GM19324 (cell line): ENCODE measurements at regions not wholly inside any gene's neighbourhood (a gene's known extent, or its start where the extent isn't known, plus 50 kb on each side); places are given as distances from the start of the nearest gene placed in this dataset.
"Not testable (repeated sequence)": the region's sequence is repeated elsewhere in the genome, so short reads cannot be mapped to it uniquely, and the experiment has no call there.

ENCODE experiments used
- ATAC-seq: cut with Tn5 transposase; IDR thresholded peaks from one replicate; pipeline ENCODE4 v1.9.1; 2021; ENCODE audit warnings: mild to moderate bottlenecking, moderate library complexity; ENCODE audit not compliant: unreplicated experiment, low FRiP score

- ATAC-seq: no peak
Measured at GRCh38 chr1:30446095-30446494, 277.3 kb downstream of the MATN1 start.

DNA sequence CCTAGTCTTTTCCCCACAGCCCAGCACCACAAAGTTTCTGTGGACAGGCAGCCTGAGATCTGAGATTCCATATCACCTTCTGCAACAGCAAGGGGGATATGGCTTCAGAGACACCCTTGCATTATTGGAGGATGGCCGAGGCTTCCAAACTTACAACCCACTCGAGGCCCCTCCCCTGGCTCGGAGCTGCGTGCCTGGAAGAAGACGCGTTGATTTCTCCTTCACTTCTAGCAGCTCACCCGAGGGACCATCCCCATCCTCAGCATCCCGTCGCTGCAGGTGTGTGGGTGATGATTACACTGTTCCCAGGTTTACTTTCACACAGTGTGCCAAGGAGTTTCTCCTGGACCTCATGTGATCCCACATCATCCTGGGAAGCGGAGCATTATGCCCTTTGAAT lies 277.9 kb downstream of the MATN1 start:
- no peak for ATAC-seq

DNA sequence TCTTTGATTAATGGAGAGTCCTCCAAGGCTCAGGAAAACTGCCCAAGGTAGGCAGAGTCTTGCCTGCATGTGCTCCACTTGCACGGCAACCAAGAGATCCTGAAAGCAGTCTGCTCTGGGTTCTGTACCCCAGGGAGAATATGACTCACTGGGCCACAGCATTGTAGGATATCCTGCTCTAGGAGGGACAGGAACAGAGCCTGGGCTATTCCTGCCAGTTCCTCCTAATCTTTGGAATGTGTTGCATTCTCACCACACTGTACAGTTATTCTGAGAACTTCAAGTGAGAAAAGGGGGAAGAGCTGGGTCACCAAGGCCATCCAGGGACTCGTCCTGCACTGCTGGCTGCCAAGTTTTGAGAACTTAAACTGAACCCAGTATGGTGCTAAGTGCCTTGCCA lies 278.5 kb downstream of the MATN1 start:
- ATAC-seq: no peak

- ATAC-seq: no peak
Measured at GRCh38 chr1:30444401-30444800, 279.0 kb downstream of the MATN1 start.

- not testable (repeated sequence) for ATAC-seq
Measured at GRCh38 chr1:30438274-30438673, 285.1 kb downstream of the MATN1 start.

DNA sequence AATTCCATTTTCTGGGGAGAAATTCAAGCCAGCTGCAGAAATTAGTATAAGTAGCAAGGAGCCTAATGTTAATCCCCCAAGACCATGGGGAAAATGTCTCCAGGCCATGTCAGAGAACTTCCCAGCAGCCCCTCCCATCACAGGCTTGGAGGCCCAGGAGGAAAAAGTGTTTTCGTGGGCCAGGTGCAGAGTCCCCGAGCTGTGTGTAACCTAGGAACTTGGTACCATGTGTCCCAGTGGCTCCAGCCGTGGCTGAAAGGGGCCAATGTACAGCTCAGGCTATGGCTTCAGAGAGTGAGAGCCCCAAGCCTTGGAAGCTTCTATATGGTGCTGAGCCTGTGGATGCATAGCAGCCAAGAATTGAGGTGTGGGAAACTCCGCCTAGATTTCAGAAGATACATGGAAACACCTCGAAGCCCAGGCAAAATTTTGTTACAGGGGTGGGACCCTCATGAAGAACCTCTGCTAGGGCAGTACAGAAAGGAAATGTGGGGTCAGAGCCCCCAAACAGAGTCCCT lies 286.3 kb downstream of the MATN1 start:
- ATAC-seq: no peak

GRCh38 chr1:30427545-30427944 lies 295.8 kb downstream of the MATN1 start:
- ATAC-seq: no peak

DNA sequence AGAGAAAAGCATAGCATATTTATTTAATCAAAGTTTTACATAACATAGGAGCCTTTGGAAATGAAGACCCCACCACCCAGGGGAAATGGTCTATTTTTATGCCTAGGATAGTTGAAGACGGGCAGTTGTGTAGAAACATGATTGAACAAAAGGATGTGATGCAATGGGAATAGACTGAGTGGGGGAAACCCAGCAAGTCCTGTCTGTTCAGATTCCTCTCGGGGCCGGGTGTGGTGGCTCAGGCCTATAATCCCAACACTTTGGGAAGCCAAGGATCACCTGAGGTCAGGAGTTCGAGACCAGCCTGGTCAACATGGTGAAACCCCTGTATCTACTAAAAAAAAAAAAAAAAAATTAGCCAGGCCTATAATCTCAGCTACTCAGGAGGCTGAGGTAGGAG lies 298.3 kb downstream of the MATN1 start:
- ATAC-seq: no peak

GRCh38 chr1:30423570-30423969 lies 299.8 kb downstream of the MATN1 start:
- no peak for ATAC-seq

DNA sequence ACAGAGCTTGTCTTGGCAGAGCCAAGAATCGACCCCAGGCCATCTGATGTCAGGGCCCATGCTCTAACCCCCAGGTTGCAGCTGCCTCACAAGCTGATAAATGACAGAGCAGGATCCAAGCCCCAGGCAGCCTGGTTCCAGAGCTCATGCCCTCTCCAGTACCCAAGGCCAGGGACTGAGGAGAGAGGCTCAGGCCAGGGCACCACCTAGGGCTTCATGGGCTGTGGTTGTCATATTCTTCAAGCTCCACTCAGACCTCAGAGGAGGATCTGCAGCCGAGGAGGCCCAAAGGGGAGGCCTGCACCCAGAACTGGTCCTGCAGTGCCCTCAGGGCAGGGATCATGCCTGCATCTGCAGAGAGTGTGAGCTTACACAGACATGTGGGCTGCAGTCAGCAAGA lies 301.1 kb downstream of the MATN1 start:
- no peak for ATAC-seq

- no peak for ATAC-seq
Measured at GRCh38 chr1:30420519-30421050, 302.8 kb downstream of the MATN1 start.

DNA sequence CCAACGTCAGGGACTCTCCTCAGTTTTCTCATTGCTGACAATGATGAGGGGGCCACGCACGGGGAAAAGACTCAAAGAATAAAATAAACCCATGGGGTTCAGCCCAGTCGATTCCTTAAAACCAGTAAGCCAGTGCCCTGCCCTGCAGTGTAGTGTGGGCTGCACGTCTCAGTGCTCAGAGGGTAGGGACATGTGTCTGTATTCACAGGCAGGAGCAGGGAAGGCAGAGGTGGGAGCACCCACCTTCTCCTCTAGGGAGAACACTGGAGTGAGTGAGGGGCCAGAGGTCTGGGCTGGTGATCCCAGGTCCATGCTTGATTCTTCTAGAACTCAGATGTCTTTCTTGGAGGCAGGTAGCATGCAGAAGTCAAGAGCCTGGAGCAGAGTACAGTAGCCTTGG lies 303.6 kb downstream of the MATN1 start:
- no peak for ATAC-seq

- ATAC-seq: no peak
Measured at GRCh38 chr1:30418939-30419720, 304.3 kb downstream of the MATN1 start.

- no peak for ATAC-seq
Measured at GRCh38 chr1:30418061-30418938, 305.1 kb downstream of the MATN1 start.

DNA sequence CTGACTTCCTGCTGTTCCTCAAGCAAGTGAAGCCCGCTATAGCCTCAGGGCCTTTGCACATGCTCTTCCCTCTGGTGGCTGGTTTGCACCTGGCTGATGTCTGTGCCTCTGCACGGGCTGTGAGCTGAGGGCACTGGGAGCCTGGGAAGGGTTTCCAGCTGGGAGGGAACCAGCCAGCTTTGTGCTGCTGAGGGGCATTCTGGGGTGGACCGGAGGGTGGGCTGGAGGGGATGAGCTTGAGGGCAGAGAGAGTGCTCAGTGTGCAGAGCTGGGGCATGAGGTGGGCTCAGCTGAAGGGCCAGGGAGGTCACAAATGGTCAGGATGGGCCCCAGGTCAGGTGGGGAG lies 305.7 kb downstream of the MATN1 start:
- no peak for ATAC-seq

DNA sequence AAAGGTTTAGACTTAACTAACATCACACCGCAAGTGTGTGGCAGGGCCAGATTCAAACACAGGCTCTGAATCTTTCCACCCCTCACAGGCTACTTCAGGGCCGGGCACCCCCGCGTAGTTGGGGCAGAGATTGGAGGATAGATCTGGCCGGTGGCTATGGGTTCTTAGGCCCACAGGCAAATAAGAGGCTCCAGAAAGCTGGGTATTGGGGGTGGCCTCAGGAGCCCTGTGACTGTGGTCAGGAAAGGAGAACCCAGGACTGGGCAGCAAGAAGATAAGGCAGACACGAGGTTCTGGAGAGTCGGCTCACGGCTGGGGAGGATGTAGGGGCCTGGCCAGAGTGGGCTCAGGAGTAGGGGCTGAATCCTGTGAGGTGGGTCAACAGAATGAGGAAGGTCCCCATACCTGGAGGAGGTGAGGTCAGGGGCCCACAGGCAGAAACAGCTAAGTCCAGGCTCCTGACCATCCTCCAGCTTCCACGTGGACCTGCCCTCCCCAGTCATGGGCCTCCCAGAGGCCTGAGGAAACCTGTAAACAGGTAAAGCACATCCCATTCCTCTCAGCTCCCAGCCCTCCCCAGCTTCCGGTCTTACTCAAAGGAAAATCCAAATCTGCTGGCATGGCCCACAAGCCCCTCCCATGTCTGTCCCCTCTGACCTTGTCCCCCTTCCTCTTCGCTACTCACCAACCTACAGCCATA lies 306.2 kb downstream of the MATN1 start:
- ATAC-seq: no peak

- no peak for ATAC-seq
Measured at GRCh38 chr1:30416221-30416820, 307.1 kb downstream of the MATN1 start.

DNA sequence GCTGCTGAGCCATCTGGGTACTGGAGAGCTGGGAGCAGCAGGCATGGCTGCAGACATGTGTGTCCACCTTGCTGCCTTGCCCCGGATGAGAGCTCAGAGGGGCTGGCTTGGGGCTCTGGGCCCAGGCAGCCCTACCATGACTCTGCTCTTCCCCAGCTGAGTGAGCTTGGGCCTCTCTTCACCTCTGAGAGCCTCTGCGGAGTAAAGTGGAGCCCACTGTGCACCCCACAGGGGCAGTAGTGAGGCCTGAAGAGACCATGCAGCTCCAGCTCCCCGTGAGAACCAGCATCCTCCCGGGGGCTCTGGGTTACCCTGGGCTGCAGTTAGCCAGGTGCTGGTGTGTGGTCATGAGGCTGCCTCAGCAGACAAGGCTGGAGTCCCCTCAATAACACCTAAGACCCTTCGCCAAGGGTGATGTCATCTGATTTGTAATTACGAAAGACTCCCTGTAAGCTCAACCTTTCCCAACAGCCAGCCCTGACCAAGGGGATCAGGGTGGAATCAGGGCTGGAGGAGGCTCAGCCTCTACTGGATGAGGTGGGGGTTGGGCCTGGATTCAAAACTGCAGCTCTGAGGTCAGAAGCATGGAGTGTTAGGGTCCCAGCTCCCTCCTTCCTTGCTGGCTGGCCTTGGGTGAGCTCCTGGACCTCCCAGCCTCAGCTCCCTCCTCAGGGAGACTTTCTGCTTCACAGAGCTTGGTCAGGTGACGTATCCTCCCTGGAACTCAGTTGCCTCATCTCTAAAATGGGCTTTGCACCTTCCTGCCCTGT lies 308.0 kb downstream of the MATN1 start:
- ATAC-seq: no peak

GRCh38 chr1:30414851-30415165 lies 308.6 kb downstream of the MATN1 start:
- no peak for ATAC-seq
